HL-60 (cell line): ENCODE measurements at regions not wholly inside any gene's neighbourhood (a gene's known extent, or its start where the extent isn't known, plus 50 kb on each side); places are given as distances from the start of the nearest gene placed in this dataset.
A peak's percentile ranks its signal among the peaks of the same experiment; 100 is the strongest.

Experiments
- DNase-seq, 2 experiments: peaks; one replicate each; pipeline ENCODE4 v3.0.0-alpha.2; 2010 to 2020; ENCODE audit warnings: low read depth in 1 of 2, low spot score in 1 of 2
- H3K27ac ChIP-seq: fragments of 250-450 bp; sonication (Bioruptor Pico); replicated peaks from 2 replicates; pipeline ENCODE4 v1.5.1; 2020; ENCODE audit warnings: mild to moderate bottlenecking, moderate library complexity
- H3K27me3 ChIP-seq: fragments of 250-450 bp; sonication (Bioruptor Pico); 2 replicates; pipeline ENCODE4 v1.5.1; 2021; ENCODE audit warnings: mild to moderate bottlenecking, moderate library complexity; ENCODE audit not compliant: insufficient read depth, poor library complexity, severe bottlenecking
- H3K4me3 ChIP-seq: replicated peaks from 2 replicates; pipeline ENCODE4 v1.5.1; 2011; ENCODE audit warnings: mild to moderate bottlenecking, control low read depth, low read length; ENCODE audit not compliant: insufficient read depth
- CTCF ChIP-seq: IDR thresholded peaks from one replicate; pipeline ENCODE4 v1.5.1; 2011; ENCODE audit warnings: low read length, control low read depth, inconsistent platforms; ENCODE audit not compliant: insufficient read depth
- GABPA ChIP-seq: IDR thresholded peaks from 2 replicates; pipeline ENCODE4 v1.6.1; 2012; ENCODE audit warnings: low read depth
- POLR2AphosphoS5 ChIP-seq: IDR thresholded peaks from 2 replicates; pipeline ENCODE4 v1.6.1; 2012; ENCODE audit warnings: low read depth
- REST ChIP-seq: IDR thresholded peaks from 2 replicates; pipeline ENCODE4 v1.6.1; 2012; ENCODE audit warnings: low read depth; ENCODE audit not compliant: insufficient replicate concordance
- SPI1 ChIP-seq: IDR thresholded peaks from 2 replicates; pipeline ENCODE4 v1.6.1; 2012; ENCODE audit warnings: low read depth, mild to moderate bottlenecking, borderline replicate concordance

- DNase-seq = peak in 1 of 2 experiments; percentile 12
- H3K4me3 ChIP-seq = no peak overlapping the region
- TF ChIP-seq REST = no peak
- no peak for TF ChIP-seq GABPA
- no peak for TF ChIP-seq SPI1
- no peak for TF ChIP-seq CTCF
- no peak for TF ChIP-seq POLR2AphosphoS5
- H3K27me3 ChIP-seq = no peaks in the 10 kb centered on the region
- no peak overlapping the region for H3K27ac ChIP-seq
Observed at GRCh38 chr5:168076561-168076991, 214.9 kb upstream of the WWC1 start.

GRCh38 chr5:168085261-168086031 lies 206.0 kb upstream of the WWC1 start:
- Histone ChIP-seq H3K27me3 (no peaks in the 10 kb centered on the region), H3K27ac (no peak overlapping the region), H3K4me3 (no peak overlapping the region)
- DNase-seq = no peak
- TF ChIP-seq SPI1 = no peak
- no peak for TF ChIP-seq REST
- TF ChIP-seq CTCF = no peak
- TF ChIP-seq POLR2AphosphoS5 = no peak
- TF ChIP-seq GABPA = no peak

GRCh38 chr5:168086104-168086610 lies 205.3 kb upstream of the WWC1 start:
- Histone ChIP-seq H3K4me3 (no peak overlapping the region), H3K27ac (no peak overlapping the region)
- DNase-seq = no peak

More at GRCh38 chr5:168086104-168086610, 205.3 kb upstream of the WWC1 start:
- no peak for TF ChIP-seq REST
- no peak for TF ChIP-seq CTCF
- TF ChIP-seq GABPA = no peak
- TF ChIP-seq POLR2AphosphoS5 = no peak
- TF ChIP-seq SPI1 = no peak
- H3K27me3 ChIP-seq = no peaks in the 10 kb centered on the region
